Stimulated activated naive CD8-positive, alpha-beta T cell treated with anti-CD3 and anti-CD28 coated beads, Interleukin-15, amount 100 ng/mL, for 72 hours (primary cell): ENCODE measurements at regions not wholly inside any gene's neighbourhood (a gene's known extent, or its start where the extent isn't known, plus 50 kb on each side); places are given as distances from the start of the nearest gene placed in this dataset.

ENCODE experiments used
- ATAC-seq: fragments of 150-1000 bp; cut with Tn5 transposase; 2 replicates; pipeline ENCODE4 v1.10.0; 2021; ENCODE audit warnings: mild to moderate bottlenecking, moderate library complexity
- DNase-seq, 2 donors: peaks; one replicate each; pipeline ENCODE4 v3.0.0; 2021 to 2022
- H3K27ac Mint-ChIP-seq, 2 donors: one replicate each; pipeline ENCODE4 v1.8.0; 2022; ENCODE audit warnings: mild to moderate bottlenecking in 2 of 2, mixed read lengths in 2 of 2, moderate library complexity in 2 of 2
- H3K27me3 Mint-ChIP-seq: one replicate; pipeline ENCODE4 v1.8.0; 2022; ENCODE audit warnings: mixed read lengths
- H3K4me1 Mint-ChIP-seq: one replicate; pipeline ENCODE4 v1.8.0; 2022; ENCODE audit warnings: mild to moderate bottlenecking, mixed read lengths
- H3K4me3 Mint-ChIP-seq, 2 donors: one replicate each; pipeline ENCODE4 v1.8.0; 2022; ENCODE audit warnings: mild to moderate bottlenecking in 2 of 2, mixed read lengths in 2 of 2, moderate library complexity in 1 of 2
- H3K9me3 Mint-ChIP-seq, 2 donors: one replicate each; pipeline ENCODE4 v1.8.0; 2022; ENCODE audit warnings: mixed read lengths in 2 of 2

DNA sequence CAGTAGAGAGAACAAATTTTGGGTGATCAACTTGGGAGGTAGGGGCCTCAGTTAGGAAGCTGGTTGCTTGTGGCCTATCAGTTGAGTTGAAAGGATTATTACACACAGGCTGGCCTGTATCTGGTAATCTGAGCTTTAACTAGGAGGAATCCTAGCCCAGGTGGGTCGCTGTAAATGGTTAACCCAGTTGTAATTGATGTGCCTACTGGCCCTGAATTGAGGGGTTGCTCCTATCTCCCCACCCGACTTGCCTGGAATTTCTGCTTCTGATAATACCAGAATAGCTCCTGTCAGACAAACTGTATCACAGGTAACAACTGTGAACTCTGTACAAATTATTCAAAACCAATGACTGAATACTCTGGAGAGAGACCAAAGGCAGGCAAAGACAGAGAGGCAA lies 210.4 kb upstream of the RUNX1 start:
- Mint-ChIP-seq H3K4me3 (no peak overlapping the region), H3K4me1 (peaks cover 4% of the 10 kb centered on the region), H3K9me3 (peaks cover 0 to 9% of the 10 kb centered on the region in 2 donors), H3K27ac (no peak overlapping the region), H3K27me3 (no peaks in the 10 kb centered on the region)
- no peak for ATAC-seq
- no peak for DNase-seq

DNA sequence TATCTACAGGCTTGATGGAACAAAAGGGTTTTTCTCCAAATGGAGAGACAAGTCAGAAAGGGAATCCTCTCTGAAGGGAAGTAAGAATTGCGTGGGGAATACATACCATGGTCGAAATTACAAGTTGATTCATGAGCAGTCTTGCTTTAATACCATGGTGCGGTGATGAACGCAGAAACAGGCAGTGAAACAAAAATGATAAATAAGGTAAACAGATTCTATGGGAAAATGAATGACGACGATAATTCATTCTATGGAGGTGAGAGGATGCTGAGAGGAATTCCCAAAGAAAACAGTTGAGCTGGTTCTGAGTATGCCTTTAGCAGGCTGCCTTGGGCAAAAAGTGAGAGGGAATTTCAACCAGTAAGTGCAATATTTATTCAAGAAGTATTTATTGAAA lies 209.4 kb upstream of the RUNX1 start:
- Mint-ChIP-seq H3K9me3 (peaks cover 0 to 9% of the 10 kb centered on the region in 2 donors), H3K4me1 (peaks cover 4% of the 10 kb centered on the region), H3K27me3 (no peaks in the 10 kb centered on the region), H3K27ac (no peak overlapping the region), H3K4me3 (no peak overlapping the region)
- no peak for DNase-seq
- ATAC-seq: no peak

DNA sequence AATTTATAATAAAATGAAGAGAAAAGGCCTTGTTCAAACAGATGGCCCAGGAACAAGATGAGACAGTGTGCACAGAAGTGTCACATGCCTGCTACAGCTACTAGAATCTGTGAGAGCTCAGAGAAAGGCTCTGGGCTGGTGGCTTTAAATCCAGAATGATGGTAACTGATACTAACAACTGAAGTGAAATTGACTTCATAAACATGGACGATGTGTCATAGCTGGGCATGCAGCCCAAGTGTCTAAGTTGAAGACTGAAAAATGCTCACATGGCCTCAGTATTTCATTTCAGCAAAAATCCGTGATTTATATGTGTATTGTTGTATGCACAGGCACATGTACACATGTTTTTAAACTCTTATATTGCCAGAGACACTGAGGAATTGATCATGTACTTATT lies 208.3 kb upstream of the RUNX1 start:
- Mint-ChIP-seq H3K27me3 (no peaks in the 10 kb centered on the region), H3K4me1 (peaks cover 4% of the 10 kb centered on the region), H3K9me3 (peaks cover 0 to 9% of the 10 kb centered on the region in 2 donors), H3K27ac (peak overlapping the region in 1 of 2 donors; percentile 74), H3K4me3 (no peak overlapping the region)
- DNase-seq: no peak
- ATAC-seq: no peak

DNA sequence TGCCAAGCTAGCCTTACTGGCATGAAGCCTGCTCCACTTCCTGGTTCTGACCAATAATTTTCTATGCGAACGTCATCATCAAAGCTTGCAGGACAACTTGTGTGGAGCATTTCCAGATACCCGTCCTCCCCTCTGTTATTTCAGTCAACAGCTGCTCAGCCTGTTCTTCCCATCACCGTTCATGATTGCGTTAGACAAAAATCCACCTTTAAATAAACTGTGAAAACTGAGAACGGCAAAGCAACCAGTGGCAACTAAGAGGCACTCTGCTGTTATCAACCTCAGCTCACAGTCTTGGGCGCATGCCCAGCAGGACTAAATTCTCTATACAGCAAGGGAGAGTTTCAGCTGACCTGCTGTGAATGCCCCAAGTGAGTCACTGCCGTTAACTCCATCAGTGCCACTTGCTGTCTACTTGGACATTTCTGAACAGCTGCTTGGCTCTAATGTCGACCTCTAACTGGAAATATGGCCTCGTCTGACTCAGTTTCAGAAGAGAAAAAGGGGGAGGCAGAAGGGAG lies 207.4 kb upstream of the RUNX1 start:
- Mint-ChIP-seq H3K4me1 (peaks cover 4% of the 10 kb centered on the region), H3K27ac (peak overlapping the region in 1 of 2 donors; percentile 47)
- ATAC-seq: no peak

DNA sequence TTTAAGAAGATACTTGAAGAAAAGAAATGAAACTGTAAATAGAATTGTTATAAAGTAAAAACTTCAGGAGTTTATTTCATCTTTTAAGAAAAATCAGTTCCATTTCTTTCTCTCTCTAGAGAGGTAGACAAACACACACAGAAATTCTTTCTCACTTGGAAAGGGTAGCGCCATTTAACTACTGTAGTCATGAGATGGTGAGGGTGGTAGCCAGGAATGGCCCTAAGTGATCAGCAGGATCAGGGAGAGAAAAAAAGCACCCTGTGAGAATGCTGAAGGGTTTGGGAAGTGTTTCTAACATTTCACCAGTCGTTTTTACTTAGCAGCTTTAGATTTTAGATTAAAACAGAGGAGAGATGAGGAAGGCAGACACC lies 205.7 kb upstream of the RUNX1 start:
- ATAC-seq (no peak), DNase-seq (no peak)
- Mint-ChIP-seq H3K27ac (no peak overlapping the region), H3K4me1 (peaks cover 4% of the 10 kb centered on the region), H3K9me3 (peaks cover 7 to 18% of the 10 kb centered on the region in 2 donors), H3K4me3 (no peak overlapping the region), H3K27me3 (no peaks in the 10 kb centered on the region)

More for the DNA sequence above, 207.4 kb upstream of the RUNX1 start:
- Mint-ChIP-seq H3K4me3 (no peak overlapping the region), H3K27me3 (no peaks in the 10 kb centered on the region), H3K9me3 (peaks cover 0 to 9% of the 10 kb centered on the region in 2 donors)
- DNase-seq: no peak

DNA sequence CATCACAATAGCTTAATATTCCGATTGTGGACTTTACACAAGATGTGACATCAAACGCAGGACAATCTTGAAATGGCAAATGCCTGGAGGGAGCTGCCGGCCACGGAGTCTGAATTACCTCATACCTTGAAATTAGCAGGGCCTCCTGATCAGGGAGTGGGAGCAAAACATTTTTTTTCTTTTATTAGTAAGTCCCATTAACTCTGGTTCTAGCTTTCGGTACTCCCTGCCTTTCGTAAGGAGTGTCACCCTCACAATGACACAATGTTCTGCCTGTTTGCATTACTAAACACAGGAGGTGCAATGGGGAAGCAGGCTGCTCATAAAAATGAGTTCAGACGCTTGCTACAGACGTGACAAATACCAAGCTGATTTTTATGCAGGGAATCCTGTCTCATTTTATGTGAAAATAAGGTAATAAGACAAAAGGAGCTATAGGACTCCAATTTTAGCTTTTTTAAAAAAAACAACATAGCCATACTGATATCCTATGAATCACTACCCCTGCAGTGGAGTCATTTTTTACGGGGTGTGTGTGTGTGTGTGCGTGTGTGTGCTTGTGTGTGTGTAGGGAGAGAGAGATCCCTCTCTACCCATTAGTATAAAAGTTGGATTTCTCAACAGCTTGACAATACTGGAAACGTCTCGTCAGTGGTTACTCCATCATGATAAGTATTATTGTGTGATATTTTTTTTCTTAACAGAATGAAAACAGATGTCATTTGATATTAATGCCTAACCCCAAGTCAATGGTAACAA lies 205.1 kb upstream of the RUNX1 start:
- no peak overlapping the region for H3K27ac Mint-ChIP-seq
- peaks cover 8 to 18% of the 10 kb centered on the region in 2 donors for H3K9me3 Mint-ChIP-seq
- H3K4me3 Mint-ChIP-seq: no peak overlapping the region
- H3K27me3 Mint-ChIP-seq: no peaks in the 10 kb centered on the region
- no peak for ATAC-seq
- DNase-seq: no peak
- H3K4me1 Mint-ChIP-seq: peaks cover 4% of the 10 kb centered on the region

DNA sequence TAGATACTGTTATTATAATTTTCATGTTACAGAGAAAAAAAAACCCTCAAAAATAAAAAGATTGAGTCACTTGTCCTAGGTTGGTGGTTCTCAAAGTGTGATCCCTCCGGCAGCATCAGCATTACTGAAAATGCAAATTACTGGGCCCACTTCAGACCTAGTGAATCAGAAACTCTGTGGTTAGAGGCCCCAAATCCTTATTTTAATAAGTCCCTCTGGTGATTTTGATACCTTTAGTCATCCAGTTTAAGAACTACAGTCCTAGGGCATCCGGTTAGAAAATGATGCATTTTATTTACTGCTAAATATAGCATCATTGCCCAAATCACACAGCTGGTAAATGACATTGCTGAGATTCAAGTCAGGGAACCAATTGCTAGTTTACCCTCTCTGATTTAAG lies 203.7 kb upstream of the RUNX1 start:
- Mint-ChIP-seq H3K27ac (no peak overlapping the region), H3K27me3 (peaks cover 5% of the 10 kb centered on the region), H3K9me3 (peaks cover 17 to 22% of the 10 kb centered on the region in 2 donors), H3K4me1 (peaks cover 4% of the 10 kb centered on the region), H3K4me3 (no peak overlapping the region)
- ATAC-seq (peak; percentile 97), DNase-seq (peak; percentile 15 to 61)

DNA sequence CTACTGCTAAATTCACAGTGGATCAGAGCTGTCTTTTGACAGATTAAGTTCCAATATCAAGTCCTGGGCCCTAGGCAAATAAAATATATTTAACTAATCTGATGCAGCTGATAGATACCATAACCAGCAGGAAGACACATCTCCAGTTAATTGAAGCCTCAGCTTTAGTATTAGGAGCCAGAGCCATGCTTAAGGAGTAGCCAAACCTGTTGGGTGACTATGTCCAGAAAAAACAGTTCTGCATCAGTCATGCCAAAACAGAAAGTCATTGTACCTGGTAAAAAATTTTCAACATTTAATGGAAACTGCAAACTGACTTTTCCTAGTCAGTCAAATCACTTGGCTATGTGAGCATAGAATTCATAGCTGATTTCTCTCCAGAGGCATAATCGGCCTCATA lies 200.5 kb upstream of the RUNX1 start:
- H3K4me1 Mint-ChIP-seq: no peaks in the 10 kb centered on the region
- H3K9me3 Mint-ChIP-seq: peaks cover 16 to 17% of the 10 kb centered on the region in 2 donors
- no peak overlapping the region for H3K27ac Mint-ChIP-seq
- DNase-seq (no peak), ATAC-seq (no peak)
- no peak overlapping the region for H3K4me3 Mint-ChIP-seq
- H3K27me3 Mint-ChIP-seq: peaks cover 7% of the 10 kb centered on the region

DNA sequence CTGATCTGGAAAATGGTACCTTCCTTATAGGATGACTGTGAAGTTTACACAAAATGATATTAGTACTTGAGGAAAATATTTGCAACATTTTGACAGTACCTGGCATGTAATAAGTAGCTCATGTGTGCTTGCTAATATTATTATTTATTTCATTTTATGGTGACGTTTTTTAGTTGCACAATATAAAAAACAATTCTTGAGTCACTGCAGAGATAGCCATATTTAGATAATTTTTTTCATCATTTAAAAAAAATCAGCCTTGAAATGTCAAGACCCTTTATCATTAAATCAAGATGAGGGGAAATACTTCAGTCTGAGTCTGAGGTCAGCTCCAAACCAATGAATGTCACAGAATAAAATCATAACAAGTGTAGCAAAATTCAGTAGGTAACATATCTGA lies 196.8 kb upstream of the RUNX1 start:
- DNase-seq (no peak), ATAC-seq (no peak)
- Mint-ChIP-seq H3K27ac (no peak overlapping the region), H3K4me1 (no peaks in the 10 kb centered on the region), H3K9me3 (peaks cover 16 to 17% of the 10 kb centered on the region in 2 donors), H3K27me3 (peaks cover 7% of the 10 kb centered on the region), H3K4me3 (no peak overlapping the region)

DNA sequence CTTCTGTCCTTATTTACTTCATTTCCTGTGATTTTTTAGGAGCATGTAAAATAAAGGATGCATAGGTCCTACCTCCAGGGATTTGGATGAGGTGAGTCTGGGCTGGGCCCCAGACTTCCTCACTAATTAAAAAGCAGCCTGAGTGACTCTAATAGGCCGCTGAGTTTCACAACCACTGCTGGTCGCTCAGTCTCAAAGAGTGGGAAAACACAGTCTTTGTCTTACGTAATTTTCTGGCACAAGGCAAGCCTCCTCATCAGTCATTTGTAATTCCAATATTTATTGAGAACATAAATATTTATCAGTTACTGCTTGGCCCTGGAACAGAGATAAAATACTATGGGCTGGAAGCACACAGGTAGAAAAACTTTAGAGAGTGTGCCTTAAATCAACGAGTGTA lies 195.4 kb upstream of the RUNX1 start:
- H3K9me3 Mint-ChIP-seq: peaks cover 7 to 10% of the 10 kb centered on the region in 2 donors
- no peak overlapping the region for H3K4me3 Mint-ChIP-seq
- DNase-seq (no peak), ATAC-seq (no peak)
- H3K27ac Mint-ChIP-seq: no peak overlapping the region
- H3K27me3 Mint-ChIP-seq: peaks cover 7% of the 10 kb centered on the region
- H3K4me1 Mint-ChIP-seq: no peaks in the 10 kb centered on the region

DNA sequence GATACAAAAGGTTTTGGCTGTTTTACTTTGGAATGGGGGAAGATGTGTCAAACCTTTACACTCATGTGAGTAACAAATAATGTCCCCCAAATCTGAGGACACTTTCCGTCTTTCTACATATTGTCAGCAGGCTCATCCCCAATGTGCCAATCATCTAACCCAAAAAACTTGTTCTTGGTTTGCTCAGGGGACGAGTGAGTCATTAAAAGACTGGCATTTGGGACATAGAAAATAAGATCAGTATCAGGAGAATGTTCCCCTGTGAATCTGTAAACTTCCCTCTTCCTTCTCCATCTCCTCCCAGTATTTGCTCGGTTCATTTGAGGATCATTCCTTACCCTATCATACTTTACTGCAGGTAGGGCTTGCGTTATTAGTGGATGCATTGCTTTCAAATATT lies 194.1 kb upstream of the RUNX1 start:
- no peak overlapping the region for H3K27ac Mint-ChIP-seq
- H3K27me3 Mint-ChIP-seq: peaks cover 6% of the 10 kb centered on the region
- DNase-seq (no peak), ATAC-seq (no peak)
- H3K4me1 Mint-ChIP-seq: peaks cover 4% of the 10 kb centered on the region
- H3K9me3 Mint-ChIP-seq: peaks cover 2 to 9% of the 10 kb centered on the region in 2 donors
- H3K4me3 Mint-ChIP-seq: no peak overlapping the region

DNA sequence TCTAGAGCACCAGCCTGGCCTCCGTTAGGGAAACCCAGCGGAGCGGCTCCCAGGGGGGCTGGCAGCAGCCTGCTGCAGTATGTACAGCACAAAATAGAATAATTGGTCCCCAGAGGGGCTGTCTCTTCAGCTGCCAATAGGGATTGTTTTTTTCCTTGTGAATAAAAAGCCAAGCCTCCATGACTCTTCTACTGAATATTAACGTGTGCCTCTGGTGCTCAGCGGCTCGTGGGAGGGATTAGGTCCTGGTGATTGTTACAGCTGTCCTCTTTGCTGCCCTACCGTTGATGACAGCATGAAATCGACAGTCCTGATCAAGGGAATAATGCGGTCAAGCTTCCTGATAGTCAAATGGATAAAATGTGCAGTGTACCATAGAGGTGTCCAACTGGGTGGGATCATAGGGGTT lies 190.7 kb upstream of the RUNX1 start:
- Mint-ChIP-seq H3K4me1 (peaks cover 37% of the 10 kb centered on the region), H3K4me3 (no peak overlapping the region), H3K27me3 (no peaks in the 10 kb centered on the region), H3K27ac (no peak overlapping the region), H3K9me3 (peaks cover 25 to 33% of the 10 kb centered on the region in 2 donors)
- DNase-seq (no peak), ATAC-seq (no peak)

DNA sequence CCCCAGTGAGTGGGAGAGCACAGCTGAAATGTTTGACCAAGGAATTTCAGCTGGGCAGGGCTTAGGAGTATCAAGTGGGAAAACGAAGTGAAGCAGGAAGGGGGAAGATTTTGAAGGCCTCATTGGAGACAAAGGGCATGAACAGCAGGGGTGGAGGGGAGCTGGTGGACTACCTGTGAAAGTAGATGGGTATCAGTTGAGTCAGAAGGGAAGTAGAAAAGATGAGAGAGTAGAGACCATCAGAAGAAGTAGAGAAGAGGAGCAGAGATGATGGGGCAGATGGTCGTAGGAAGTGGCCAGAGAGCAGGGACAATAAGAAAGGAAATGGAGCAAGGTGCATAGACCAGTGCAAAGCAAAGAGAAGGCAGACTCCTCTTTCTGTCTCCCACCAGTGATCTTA lies 189.0 kb upstream of the RUNX1 start:
- peaks cover 47% of the 10 kb centered on the region for H3K4me1 Mint-ChIP-seq
- H3K27me3 Mint-ChIP-seq: no peaks in the 10 kb centered on the region
- H3K4me3 Mint-ChIP-seq: no peak overlapping the region
- no peak overlapping the region for H3K27ac Mint-ChIP-seq
- peaks cover 25 to 33% of the 10 kb centered on the region in 2 donors for H3K9me3 Mint-ChIP-seq
- ATAC-seq: no peak
- no peak for DNase-seq

DNA sequence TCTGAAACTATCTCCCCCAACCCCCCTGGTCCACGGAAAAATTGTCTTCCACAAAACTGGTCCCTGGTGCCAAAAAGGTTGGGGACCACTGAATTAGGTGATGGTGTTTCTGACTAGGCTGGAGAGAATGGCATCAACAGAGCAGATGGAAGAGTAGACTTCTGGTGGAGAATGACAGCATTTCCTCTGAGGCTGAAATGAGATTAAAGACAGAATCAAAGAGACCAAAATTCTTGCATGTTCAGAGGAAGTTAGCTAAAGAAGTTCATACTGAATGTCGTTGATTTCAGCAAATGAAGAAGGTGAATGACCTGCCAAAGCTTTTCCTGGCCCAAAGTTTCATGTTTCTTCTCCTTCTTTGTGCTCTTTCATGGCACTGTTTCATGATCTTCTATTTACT lies 188.2 kb upstream of the RUNX1 start:
- Mint-ChIP-seq H3K27me3 (no peaks in the 10 kb centered on the region), H3K4me1 (peaks cover 47% of the 10 kb centered on the region), H3K27ac (no peak overlapping the region), H3K9me3 (peaks cover 25 to 33% of the 10 kb centered on the region in 2 donors), H3K4me3 (no peak overlapping the region)
- ATAC-seq: no peak
- DNase-seq: no peak

DNA sequence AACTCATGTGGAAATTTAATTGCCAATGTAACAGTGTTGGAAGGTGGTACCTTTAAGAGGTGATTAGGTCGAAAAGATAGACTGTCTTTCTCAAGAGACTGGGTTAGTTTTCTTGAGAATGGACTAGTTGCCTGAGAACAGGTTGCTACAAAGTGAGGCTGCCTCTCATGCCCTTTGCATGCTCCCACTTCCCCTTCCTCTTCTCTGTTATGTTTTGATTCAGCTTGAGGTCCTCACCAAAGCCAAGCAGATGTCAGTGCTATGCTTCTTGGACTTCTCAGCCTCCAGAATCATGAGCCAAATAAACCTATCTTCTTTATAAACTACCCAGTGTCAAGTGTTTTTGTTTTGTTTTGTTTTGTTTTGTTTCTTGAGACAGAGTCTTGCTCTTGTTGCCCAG lies 187.0 kb upstream of the RUNX1 start:
- H3K27me3 Mint-ChIP-seq: no peaks in the 10 kb centered on the region
- H3K4me3 Mint-ChIP-seq: no peak overlapping the region
- H3K9me3 Mint-ChIP-seq: peaks cover 25 to 33% of the 10 kb centered on the region in 2 donors
- DNase-seq (no peak), ATAC-seq (peak; percentile 60)
- no peak overlapping the region for H3K27ac Mint-ChIP-seq
- H3K4me1 Mint-ChIP-seq: peaks cover 47% of the 10 kb centered on the region

DNA sequence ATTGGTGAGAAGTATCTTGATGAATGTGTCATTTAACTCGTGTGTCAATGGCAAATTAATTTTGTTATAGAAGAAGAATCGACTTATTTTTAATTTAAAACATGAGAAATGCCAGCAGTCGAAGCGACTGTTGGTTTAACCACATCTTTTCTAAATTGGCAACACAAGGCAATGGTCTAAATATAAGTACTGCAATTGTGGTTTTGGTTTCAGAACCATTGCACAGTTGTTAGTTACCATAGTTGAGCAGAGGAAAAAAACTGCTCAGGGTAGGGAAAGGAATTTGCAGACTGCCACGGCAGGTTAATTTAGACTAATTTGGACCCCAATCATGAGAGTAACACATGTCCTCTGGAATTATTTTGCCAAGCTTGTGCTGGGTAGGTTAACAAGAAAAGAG lies 185.6 kb upstream of the RUNX1 start:
- Mint-ChIP-seq H3K4me1 (peaks cover 47% of the 10 kb centered on the region), H3K4me3 (peak overlapping the region; percentile 36 to 47), H3K27me3 (no peaks in the 10 kb centered on the region), H3K9me3 (peaks cover 25 to 33% of the 10 kb centered on the region in 2 donors), H3K27ac (no peak overlapping the region)
- peak; percentile 84 for ATAC-seq
- no peak for DNase-seq

DNA sequence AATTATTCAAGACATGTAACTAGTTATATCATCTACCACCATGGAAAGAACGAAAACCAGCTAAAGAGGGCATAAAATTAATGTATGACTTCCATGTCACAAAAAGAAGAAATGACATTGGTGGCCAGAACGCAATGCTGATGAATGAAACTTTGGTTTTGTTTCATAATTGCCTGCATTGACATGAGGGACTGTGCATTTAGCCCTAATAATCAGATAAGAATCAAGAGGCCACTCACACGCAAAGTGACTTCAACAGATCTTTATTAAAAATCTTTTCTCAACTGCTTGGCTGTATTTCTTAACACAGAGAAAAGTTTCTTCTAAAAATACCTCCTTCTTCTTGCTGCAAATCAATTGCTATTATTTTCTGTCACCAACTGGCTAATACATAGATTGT lies 184.7 kb upstream of the RUNX1 start:
- Mint-ChIP-seq H3K27ac (no peak overlapping the region), H3K27me3 (no peaks in the 10 kb centered on the region), H3K4me3 (no peak overlapping the region), H3K4me1 (peaks cover 47% of the 10 kb centered on the region), H3K9me3 (peaks cover 25 to 33% of the 10 kb centered on the region in 2 donors)
- ATAC-seq (no peak), DNase-seq (no peak)
